ENCODE measurements at regions not wholly inside any gene's neighbourhood (a gene's known extent, or its start where the extent isn't known, plus 50 kb on each side); places are given as distances from the start of the nearest gene placed in this dataset.

DNA sequence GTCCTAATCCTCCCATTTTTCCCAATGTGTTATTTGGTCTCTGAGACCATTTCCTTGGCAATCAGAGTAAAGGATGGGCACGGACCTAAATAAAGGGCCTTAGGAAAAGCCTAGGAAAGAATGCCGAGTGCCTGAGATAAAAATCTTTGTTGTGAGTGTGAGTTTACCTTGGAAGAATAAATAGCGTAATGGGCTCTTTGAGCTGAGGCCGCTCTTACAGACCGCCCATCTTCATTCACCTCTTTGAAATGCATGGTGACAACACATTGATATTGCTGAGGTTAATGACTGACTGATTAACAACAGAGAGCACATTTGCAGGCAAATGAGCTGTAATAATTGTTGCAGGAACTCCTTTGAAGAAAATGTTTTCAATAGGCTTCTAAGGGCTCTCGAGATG, 1967.1 kb upstream of the WWC1 start:
- intact Hi-C loops (cut with micrococcal nuclease): no loop called here
- BruUV-seq (replicated peaks): no TSS peak
- H3K27ac ChIP-seq (ENCODE audit: insufficient read depth, low read depth, low read length): no peak overlapping the region
- TF ChIP-seq MYC (IDR thresholded peaks at IDR 0.05; ENCODE audit: low read depth, low read length): no peak
- TF ChIP-seq, protein P1, sequence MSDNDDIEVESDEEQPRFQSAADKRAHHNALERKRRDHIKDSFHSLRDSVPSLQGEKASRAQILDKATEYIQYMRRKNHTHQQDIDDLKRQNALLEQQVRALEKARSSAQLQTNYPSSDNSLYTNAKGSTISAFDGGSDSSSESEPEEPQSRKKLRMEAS (IDR thresholded peaks at IDR 0.05; ENCODE audit: insufficient read depth, insufficient read length): no peak
- FAIRE-seq (no peak), DNase-seq (ENCODE audit: low read depth, low spot score) (no peak)
- peaks cover 2% of the 10 kb centered on the region for H3K9me3 ChIP-seq (replicated peaks; ENCODE audit: control insufficient read depth, insufficient read depth, low read length)
- POLR2A ChIA-PET: no interaction called here
- H2AFZ ChIP-seq (ENCODE audit: low read depth, low read length): no peak overlapping the region
- no peaks in the 10 kb centered on the region for H3K79me2 ChIP-seq (ENCODE audit: control insufficient read depth, insufficient read depth, low read length)
- no peaks in the 10 kb centered on the region for H3K36me3 ChIP-seq (ENCODE audit: control insufficient read depth in 2 of 2, extremely low read depth in 1 of 2, insufficient read depth in 2 of 2, low read length in 2 of 2)
- H3K4me3 ChIP-seq (replicated peaks in 1 of 3; ENCODE audit: insufficient read depth in 1 of 3, low read depth in 1 of 3, low read length in 3 of 3): no peak overlapping the region
- no peaks in the 10 kb centered on the region for H3K4me1 ChIP-seq (ENCODE audit: control insufficient read depth, extremely low read depth, insufficient read depth, low read length)
- H3K27me3 ChIP-seq (ENCODE audit: control insufficient read depth in 2 of 2, insufficient read depth in 2 of 2, low read length in 2 of 2): no peaks in the 10 kb centered on the region
- dilution Hi-C loops (cut with MboI; ENCODE audit: extremely low pct_ligation_motif_present, low sequenced_read_pairs): no loop called here
- CTCF ChIA-PET: no interaction called here
- no peak overlapping the region for H3K4me2 ChIP-seq (ENCODE audit: insufficient read depth, low read length)
- no peaks in the 10 kb centered on the region for H4K20me1 ChIP-seq (replicated peaks; ENCODE audit: control insufficient read depth, extremely low read depth, insufficient read depth, low read length)
- H3K9ac ChIP-seq (replicated peaks; ENCODE audit: extremely low read depth, insufficient read depth, low read length): no peak overlapping the region
- H3K9me1 ChIP-seq (replicated peaks; ENCODE audit: control insufficient read depth, extremely low read depth, insufficient read depth, low read length): no peaks in the 10 kb centered on the region

DNA sequence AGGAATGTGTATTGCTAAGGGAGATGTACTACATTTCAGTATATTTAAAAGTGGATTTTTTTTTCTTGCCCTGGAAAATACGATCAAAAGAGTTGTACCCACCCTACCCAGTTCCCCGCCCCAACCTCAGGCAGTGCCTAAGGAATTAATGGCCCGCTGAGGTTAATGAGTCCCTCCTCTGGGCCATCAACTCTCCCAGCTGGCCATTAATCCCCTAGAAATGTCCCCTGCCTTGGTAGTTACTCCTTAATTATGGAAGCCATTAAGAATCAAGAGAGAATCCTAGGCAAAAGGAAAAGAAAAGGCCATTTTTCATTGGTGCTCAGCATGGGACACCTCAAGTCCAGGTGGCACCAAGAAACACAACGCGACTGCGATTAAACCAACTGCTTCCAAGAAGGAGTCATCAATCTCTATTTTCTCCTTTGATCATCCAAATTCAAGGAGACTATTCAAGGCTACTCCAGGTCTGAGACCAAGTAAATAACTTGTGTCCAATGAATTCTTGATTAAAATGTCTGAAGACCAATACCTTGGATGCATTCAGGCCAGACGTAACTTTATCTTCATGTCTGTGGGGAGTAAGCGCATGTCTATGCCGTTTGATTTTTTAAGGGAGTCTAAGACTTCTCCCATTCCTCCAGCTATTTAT, 1962.2 kb upstream of the WWC1 start:
- TF ChIP-seq JUN (IDR thresholded peaks at IDR 0.05; ENCODE audit: borderline replicate concordance, insufficient read depth, insufficient read length, low read depth): no peak
- TF ChIP-seq MYC (IDR thresholded peaks at IDR 0.05; ENCODE audit: low read depth, low read length): no peak
- TF ChIP-seq FOS (IDR thresholded peaks at IDR 0.05; ENCODE audit: borderline replicate concordance, insufficient read depth, low read length): no peak
- no peak for TF ChIP-seq POLR2A (IDR thresholded peaks at IDR 0.05; ENCODE audit: low read depth, low read length)
- TF ChIP-seq POLR2AphosphoS5 (IDR thresholded peaks at IDR 0.05; ENCODE audit: insufficient read depth, low read depth, low read length): no peak
- TF ChIP-seq, protein P2, sequence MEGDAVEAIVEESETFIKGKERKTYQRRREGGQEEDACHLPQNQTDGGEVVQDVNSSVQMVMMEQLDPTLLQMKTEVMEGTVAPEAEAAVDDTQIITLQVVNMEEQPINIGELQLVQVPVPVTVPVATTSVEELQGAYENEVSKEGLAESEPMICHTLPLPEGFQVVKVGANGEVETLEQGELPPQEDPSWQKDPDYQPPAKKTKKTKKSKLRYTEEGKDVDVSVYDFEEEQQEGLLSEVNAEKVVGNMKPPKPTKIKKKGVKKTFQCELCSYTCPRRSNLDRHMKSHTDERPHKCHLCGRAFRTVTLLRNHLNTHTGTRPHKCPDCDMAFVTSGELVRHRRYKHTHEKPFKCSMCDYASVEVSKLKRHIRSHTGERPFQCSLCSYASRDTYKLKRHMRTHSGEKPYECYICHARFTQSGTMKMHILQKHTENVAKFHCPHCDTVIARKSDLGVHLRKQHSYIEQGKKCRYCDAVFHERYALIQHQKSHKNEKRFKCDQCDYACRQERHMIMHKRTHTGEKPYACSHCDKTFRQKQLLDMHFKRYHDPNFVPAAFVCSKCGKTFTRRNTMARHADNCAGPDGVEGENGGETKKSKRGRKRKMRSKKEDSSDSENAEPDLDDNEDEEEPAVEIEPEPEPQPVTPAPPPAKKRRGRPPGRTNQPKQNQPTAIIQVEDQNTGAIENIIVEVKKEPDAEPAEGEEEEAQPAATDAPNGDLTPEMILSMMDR (IDR thresholded peaks at IDR 0.05; ENCODE audit: extremely low read depth in 1 of 2, insufficient read depth in 1 of 2, low read depth in 1 of 2, low read length in 2 of 2): no peak
- no peak for TF ChIP-seq EZH2 (IDR thresholded peaks at IDR 0.05; ENCODE audit: borderline replicate concordance, low read depth, low read length, severe bottlenecking)
- no peak for TF ChIP-seq GATA2 (IDR thresholded peaks at IDR 0.05; ENCODE audit: insufficient read depth, insufficient read length, low read depth, low read length)
- TF ChIP-seq, protein P1 (IDR thresholded peaks at IDR 0.05; ENCODE audit: insufficient read depth, insufficient read length): no peak
- no peak overlapping the region for H3K4me2 ChIP-seq (ENCODE audit: insufficient read depth, low read length)
- intact Hi-C loops (cut with micrococcal nuclease): no loop called here
- no peak overlapping the region for H2AFZ ChIP-seq (ENCODE audit: low read depth, low read length)
- H3K9me3 ChIP-seq (replicated peaks; ENCODE audit: control insufficient read depth, insufficient read depth, low read length): peaks cover 2% of the 10 kb centered on the region
- no peaks in the 10 kb centered on the region for H3K27me3 ChIP-seq (ENCODE audit: control insufficient read depth in 2 of 2, insufficient read depth in 2 of 2, low read length in 2 of 2)
- no peaks in the 10 kb centered on the region for H4K20me1 ChIP-seq (replicated peaks; ENCODE audit: control insufficient read depth, extremely low read depth, insufficient read depth, low read length)
- POLR2A ChIA-PET: no interaction called here
- H3K4me3 ChIP-seq (replicated peaks in 1 of 3; ENCODE audit: insufficient read depth in 1 of 3, low read depth in 1 of 3, low read length in 3 of 3): no peak overlapping the region
- H3K36me3 ChIP-seq (ENCODE audit: control insufficient read depth in 2 of 2, extremely low read depth in 1 of 2, insufficient read depth in 2 of 2, low read length in 2 of 2): no peaks in the 10 kb centered on the region
- H3K4me1 ChIP-seq (ENCODE audit: control insufficient read depth, extremely low read depth, insufficient read depth, low read length): no peaks in the 10 kb centered on the region
- CTCF ChIA-PET: no interaction called here
- no peaks in the 10 kb centered on the region for H3K9me1 ChIP-seq (replicated peaks; ENCODE audit: control insufficient read depth, extremely low read depth, insufficient read depth, low read length)
- DNase-seq (ENCODE audit: low read depth, low spot score) (no peak), FAIRE-seq (no peak)
- no peak overlapping the region for H3K9ac ChIP-seq (replicated peaks; ENCODE audit: extremely low read depth, insufficient read depth, low read length)
- dilution Hi-C loops (cut with MboI; ENCODE audit: extremely low pct_ligation_motif_present, low sequenced_read_pairs): no loop called here
- no TSS peak for BruUV-seq (replicated peaks)
- H3K79me2 ChIP-seq (ENCODE audit: control insufficient read depth, insufficient read depth, low read length): no peaks in the 10 kb centered on the region
- no peak overlapping the region for H3K27ac ChIP-seq (ENCODE audit: insufficient read depth, low read depth, low read length)

Data from endothelial cell of umbilical vein (primary cell).